K562 (cell line): ENCODE measurements at regions not wholly inside any gene's neighbourhood (a gene's known extent, or its start where the extent isn't known, plus 50 kb on each side); places are given as distances from the start of the nearest gene placed in this dataset.

Experiments
- ATAC-seq: fragments of 200-7000 bp; cut with Tn5 transposase; 3 replicates; pipeline ENCODE4 v1.9.1; 2020; ENCODE audit warnings: moderate library complexity
- BruUV-seq: library from RNA; stranded (reverse); fragments of 400-500 nt; replicated peaks from 2 replicates; lab custom pipeline; 2021; lab: Mats Ljungman, UMichigan
- CTCF ChIA-PET: fragments of 300-600 bp; formaldehyde crosslinking; extraction: SDS; loops from one replicate; lab custom pipeline; 2021; ENCODE audit warnings: low intra/inter-chr PET ratio; lab: Yijun Ruan, JAX
- POLR2A ChIA-PET: fragments of 300-600, 350-650 bp; sonication (Branson Sonifier 250); formaldehyde crosslinking; extraction: SDS; loops from one replicate; lab custom pipeline; 2021; ENCODE audit warnings: antibody characterized with exemption, inconsistent platforms; lab: Yijun Ruan, JAX
- DNase-seq, 4 experiments: peaks; one replicate each; pipeline versions ENCODE4 v3.0.0 to v3.0.0-alpha.2; 2011 to 2018; ENCODE audit warnings: low spot score in 3 of 4, mixed read lengths in 3 of 4; ENCODE audit errors: extremely low read depth in 1 of 4
- FAIRE-seq: peaks from 2 replicates; lab custom pipeline; 2011; peaks lifted over from hg19 to GRCh38; lab: Jason Lieb, UNC
- H2AFZ ChIP-seq: 2 replicates; pipeline ENCODE4 v1.6.0; 2011; ENCODE audit warnings: low read depth, low read length, control low read depth, inconsistent platforms
- H3K27ac ChIP-seq: fragments of 200-600 bp; 3 replicates; pipeline ENCODE4 v1.8.0; 2011; ENCODE audit warnings: low read depth, mild to moderate bottlenecking, control low read depth, inconsistent platforms, low read length, moderate library complexity, mixed read lengths; ENCODE audit errors: extremely low read depth
- H3K27me3 ChIP-seq, 2 experiments: fragments of 300-600 bp in 1 of 2; 2 replicates in 1 of 2; 3 replicates in 1 of 2; pipeline versions ENCODE4 v1.6.0 to v1.8.0; 2011; ENCODE audit warnings: inconsistent platforms in 2 of 2, low read length in 2 of 2, mild to moderate bottlenecking in 1 of 2, mixed read lengths in 1 of 2, moderate library complexity in 1 of 2; ENCODE audit not compliant: control insufficient read depth in 2 of 2, insufficient read depth in 2 of 2
- H3K36me3 ChIP-seq: fragments of 300-600 bp; 3 replicates; pipeline ENCODE4 v1.8.0; 2011; ENCODE audit warnings: mild to moderate bottlenecking, low read length, inconsistent platforms; ENCODE audit not compliant: control insufficient read depth, insufficient read depth
- H3K4me1 ChIP-seq, 2 experiments: fragments of 200-600 bp in 1 of 2; replicated peaks in 1 of 2; 2 replicates in 1 of 2; 3 replicates in 1 of 2; pipeline versions ENCODE4 v1.5.1 to v1.8.0; 2011; ENCODE audit warnings: inconsistent platforms in 2 of 2, low read length in 2 of 2, mild to moderate bottlenecking in 1 of 2, mixed read lengths in 1 of 2, moderate library complexity in 1 of 2; ENCODE audit not compliant: control insufficient read depth in 2 of 2, insufficient read depth in 2 of 2
- H3K4me2 ChIP-seq: 2 replicates; pipeline ENCODE4 v1.6.1; 2011; ENCODE audit warnings: low read length, control low read depth, inconsistent platforms, mixed read lengths; ENCODE audit not compliant: insufficient read depth
- H3K4me3 ChIP-seq: fragments of 200-600 bp; sonication (generic), shearing (Covaris generic); 2 replicates; pipeline ENCODE4 v1.5.1; 2016; ENCODE audit warnings: control low read depth, inconsistent platforms
- H3K79me2 ChIP-seq: fragments of 200-600 bp; 3 replicates; pipeline ENCODE4 v1.8.0; 2011; ENCODE audit warnings: low read length, inconsistent platforms; ENCODE audit not compliant: control insufficient read depth, insufficient read depth
- H3K9ac ChIP-seq, 2 experiments: 2 replicates each; pipeline versions ENCODE4 v1.6.0 to v1.6.1; 2011; ENCODE audit warnings: low read depth in 2 of 2, low read length in 2 of 2, control low read depth in 1 of 2, inconsistent platforms in 1 of 2, mild to moderate bottlenecking in 1 of 2, mixed read lengths in 1 of 2; ENCODE audit not compliant: insufficient read depth in 1 of 2
- H3K9me1 ChIP-seq: one replicate; pipeline ENCODE4 v1.6.0; 2011; ENCODE audit warnings: inconsistent platforms, mild to moderate bottlenecking, low read length, moderate library complexity; ENCODE audit not compliant: control insufficient read depth, insufficient read depth
- H3K9me3 ChIP-seq: replicated peaks from 2 replicates; pipeline ENCODE4 v1.5.1; 2011; ENCODE audit warnings: low read depth, low read length, inconsistent platforms; ENCODE audit not compliant: control insufficient read depth, insufficient read depth
- H4K20me1 ChIP-seq: replicated peaks from 2 replicates; pipeline ENCODE4 v1.6.1; 2011; ENCODE audit warnings: low read length, inconsistent platforms, mixed read lengths; ENCODE audit not compliant: control insufficient read depth, insufficient read depth
- CEBPB ChIP-seq: fragments of 450-650 bp; IDR thresholded peaks from 2 replicates; pipeline ENCODE4 v1.6.1; 2016; ENCODE audit warnings: missing genetic modification characterization, missing compliant biosample characterization
- FUS ChIP-seq: fragments of 200-400 bp; formaldehyde crosslinking; optimal IDR thresholded peaks from 2 replicates; pipeline ENCODE3; 2017; ENCODE audit warnings: low read depth, low read length
- ZNF740 ChIP-seq, 3 experiments: fragments of 200-800 bp in 1 of 3; sonication (Bioruptor generic) in 1 of 3; sonication (generic) in 1 of 3; formaldehyde crosslinking in 1 of 3; IDR thresholded peaks; 2 replicates each; pipeline versions ENCODE4 v1.6.1 to v1.8.0; 2016 to 2022; ENCODE audit warnings: mild to moderate bottlenecking in 2 of 3, missing compliant biosample characterization in 2 of 3, missing genetic modification characterization in 2 of 3, missing genetic modification reagents in 1 of 3
- WGBS: fragments of 100-300 bp; shearing (Covaris generic); methylation state at CpG from one replicate; pipeline ENCODE4 v1.1.6; 2016; ENCODE audit warnings: low coverage, mixed read lengths; ENCODE audit not compliant: insufficient coverage; ENCODE audit errors: missing lambda C conversion rate; 5-methylcytosine and 5-hydroxymethylcytosine counted together
- in situ Hi-C: fragments of 300-500 bp; cut with MboI; formaldehyde crosslinking; loops from 4 replicates; pipeline ENCODE4 v1.15.0; 2018; ENCODE audit warnings: inconsistent platforms, mixed read lengths
- intact Hi-C: fragments of 100-400 bp; cut with micrococcal nuclease; formaldehyde crosslinking; loops from 2 replicates; pipeline ENCODE4 v1.14.2; 2022
- TF ChIP-seq, protein P1 (sequence below): fragments of 250-450 bp; sonication (Bioruptor Pico); IDR thresholded peaks from 2 replicates; pipeline ENCODE4 v1.8.0; 2021; ENCODE audit warnings: moderate library complexity, mild to moderate bottlenecking, inconsistent platforms
- TF ChIP-seq, protein P2 (sequence below), 2 experiments: fragments of 250-450 bp in 1 of 2; fragments of 450-650 bp in 1 of 2; sonication (Bioruptor Pico) in 1 of 2; IDR thresholded peaks; 2 replicates each; pipeline versions ENCODE4 v1.6.1 to v1.8.0; 2016 to 2021; ENCODE audit warnings: mild to moderate bottlenecking in 2 of 2, moderate library complexity in 2 of 2, missing compliant biosample characterization in 1 of 2, missing genetic modification characterization in 1 of 2

DNA sequence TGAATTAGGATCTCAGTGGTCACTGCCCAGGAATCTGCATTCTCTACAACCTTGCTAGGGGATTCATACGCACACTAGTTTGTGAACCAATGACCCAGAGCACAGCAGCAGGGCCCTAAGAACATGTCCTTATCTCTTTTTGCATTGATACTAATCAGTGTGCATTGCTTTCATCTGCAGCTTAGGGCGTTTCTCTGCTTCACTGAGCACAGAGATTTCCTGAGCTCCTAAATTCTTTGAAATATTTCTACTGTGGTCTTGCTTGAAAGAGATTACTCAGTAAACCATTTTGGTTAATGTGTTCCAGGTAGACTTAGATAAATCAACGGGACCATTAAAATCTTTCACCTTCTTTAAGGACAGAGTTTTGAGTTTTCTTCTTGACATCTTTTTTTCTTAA is 351.3 kb upstream of the KITLG start:
- no peaks in the 10 kb centered on the region for H3K79me2 ChIP-seq
- no peaks in the 10 kb centered on the region for H3K36me3 ChIP-seq
- ATAC-seq (no peak), DNase-seq (no peak), FAIRE-seq (no peak)
- no peak overlapping the region for H2AFZ ChIP-seq
- in situ Hi-C loops (no loop called here), intact Hi-C loops (no loop called here)
- H3K9me3 ChIP-seq, result peaks cover 2% of the 10 kb centered on the region; the same call in 1 of the 2 replicates
- no peaks in the 10 kb centered on the region for H3K4me1 ChIP-seq
- H3K27me3 ChIP-seq, result no peaks in the 10 kb centered on the region
- H3K27ac ChIP-seq, result no peak overlapping the region
- no peak overlapping the region for H3K4me2 ChIP-seq
- TF ChIP-seq, protein P1, sequence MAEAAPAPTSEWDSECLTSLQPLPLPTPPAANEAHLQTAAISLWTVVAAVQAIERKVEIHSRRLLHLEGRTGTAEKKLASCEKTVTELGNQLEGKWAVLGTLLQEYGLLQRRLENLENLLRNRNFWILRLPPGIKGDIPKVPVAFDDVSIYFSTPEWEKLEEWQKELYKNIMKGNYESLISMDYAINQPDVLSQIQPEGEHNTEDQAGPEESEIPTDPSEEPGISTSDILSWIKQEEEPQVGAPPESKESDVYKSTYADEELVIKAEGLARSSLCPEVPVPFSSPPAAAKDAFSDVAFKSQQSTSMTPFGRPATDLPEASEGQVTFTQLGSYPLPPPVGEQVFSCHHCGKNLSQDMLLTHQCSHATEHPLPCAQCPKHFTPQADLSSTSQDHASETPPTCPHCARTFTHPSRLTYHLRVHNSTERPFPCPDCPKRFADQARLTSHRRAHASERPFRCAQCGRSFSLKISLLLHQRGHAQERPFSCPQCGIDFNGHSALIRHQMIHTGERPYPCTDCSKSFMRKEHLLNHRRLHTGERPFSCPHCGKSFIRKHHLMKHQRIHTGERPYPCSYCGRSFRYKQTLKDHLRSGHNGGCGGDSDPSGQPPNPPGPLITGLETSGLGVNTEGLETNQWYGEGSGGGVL (CRISPR knock-in tag), result no peak
- TF ChIP-seq, protein P2, sequence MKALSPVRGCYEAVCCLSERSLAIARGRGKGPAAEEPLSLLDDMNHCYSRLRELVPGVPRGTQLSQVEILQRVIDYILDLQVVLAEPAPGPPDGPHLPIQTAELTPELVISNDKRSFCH (CRISPR knock-in tag; IDR thresholded peaks at IDR 0.05), result no peak
- TF ChIP-seq, protein P2 (tag; IDR thresholded peaks at IDR 0.05), result no peak
- TF ChIP-seq ZNF740 (CRISPR knock-in tag; IDR thresholded peaks at IDR 0.05) (no peak), ZNF740 (tag; IDR thresholded peaks at IDR 0.05) (no peak), FUS (no peak), CEBPB (tag) (no peak)
- H3K9me1 ChIP-seq, result no peaks in the 10 kb centered on the region
- no peaks in the 10 kb centered on the region for H4K20me1 ChIP-seq
- H3K9ac ChIP-seq, result no peak overlapping the region
- ChIA-PET CTCF (no interaction called here), POLR2A (no interaction called here)
- no peak overlapping the region for H3K4me3 ChIP-seq
- 3% methylated on average over 3 of the region's 3 CpGs for WGBS
- no TSS peak for BruUV-seq
